WTC11 (cell line): ENCODE measurements at regions not wholly inside any gene's neighbourhood (a gene's known extent, or its start where the extent isn't known, plus 50 kb on each side); places are given as distances from the start of the nearest gene placed in this dataset.

ENCODE experiments used
- ATAC-seq: fragments of 200-7000 bp; cut with Tn5 transposase; 2 replicates; pipeline ENCODE4 v1.10.0; 2021; ENCODE audit warnings: mild to moderate bottlenecking, moderate library complexity
- CTCF ChIA-PET: fragments of 300-600 bp; sonication (Branson Sonifier 250); formaldehyde crosslinking; loops from one replicate; lab custom pipeline; 2021; ENCODE audit warnings: antibody characterized with exemption; lab: Charles Lee
- POLR2A ChIA-PET: fragments of 350-600 bp; sonication (Branson Sonifier 250); formaldehyde crosslinking; loops from one replicate; lab custom pipeline; 2021; ENCODE audit warnings: antibody characterized with exemption; lab: Charles Lee
- DNase-seq: peaks from one replicate; pipeline ENCODE4 v3.0.0; 2021; ENCODE audit warnings: low spot score
- H3K27ac Mint-ChIP-seq: 2 replicates; pipeline ENCODE4 v1.8.0; 2021; ENCODE audit warnings: mixed read lengths
- H3K27me3 Mint-ChIP-seq: 2 replicates; pipeline ENCODE4 v1.8.0; 2021; ENCODE audit warnings: low read depth, mild to moderate bottlenecking, moderate library complexity, mixed read lengths
- H3K36me3 Mint-ChIP-seq: 2 replicates; pipeline ENCODE4 v1.8.0; 2021; ENCODE audit warnings: mixed read lengths
- H3K4me1 Mint-ChIP-seq: 2 replicates; pipeline ENCODE4 v1.8.0; 2022; ENCODE audit warnings: mixed read lengths
- H3K4me3 Mint-ChIP-seq: 2 replicates; pipeline ENCODE4 v1.8.0; 2021; ENCODE audit warnings: mild to moderate bottlenecking, moderate library complexity, mixed read lengths
- H3K9me3 Mint-ChIP-seq: 2 replicates; pipeline ENCODE4 v1.8.0; 2021; ENCODE audit warnings: mixed read lengths
- ELF4 ChIP-seq: sonication (generic); formaldehyde crosslinking; IDR thresholded peaks from 2 replicates; pipeline ENCODE4 v1.8.1; 2022; ENCODE audit warnings: low read depth, mild to moderate bottlenecking, moderate library complexity, missing genetic modification reagents
- ESRRA ChIP-seq: sonication (generic); formaldehyde crosslinking; IDR thresholded peaks from 2 replicates; pipeline ENCODE4 v1.8.1; 2022; ENCODE audit warnings: mild to moderate bottlenecking, missing genetic modification reagents, borderline replicate concordance
- GABPB1 ChIP-seq: sonication (generic); formaldehyde crosslinking; IDR thresholded peaks from 2 replicates; pipeline ENCODE4 v1.8.1; 2023; ENCODE audit warnings: mild to moderate bottlenecking, missing genetic modification reagents
- MYBL2 ChIP-seq: sonication (generic); formaldehyde crosslinking; IDR thresholded peaks from 2 replicates; pipeline ENCODE4 v1.8.1; 2023; ENCODE audit warnings: mild to moderate bottlenecking, moderate library complexity, missing genetic modification reagents
- NFATC4 ChIP-seq: fragments of 250-450 bp; sonication (Bioruptor Pico); IDR thresholded peaks from 2 replicates; pipeline ENCODE4 v1.9.0; 2021; ENCODE audit warnings: mild to moderate bottlenecking
- TEAD1 ChIP-seq: sonication (generic); formaldehyde crosslinking; IDR thresholded peaks from 2 replicates; pipeline ENCODE4 v1.8.0; 2022; ENCODE audit warnings: mild to moderate bottlenecking, missing genetic modification reagents
- USF1 ChIP-seq: sonication (generic); formaldehyde crosslinking; IDR thresholded peaks from 2 replicates; pipeline ENCODE4 v1.8.0; 2022; ENCODE audit warnings: mild to moderate bottlenecking, missing genetic modification reagents
- ZMAT4 ChIP-seq: fragments of 250-450 bp; sonication (Bioruptor Pico); IDR thresholded peaks from 2 replicates; pipeline ENCODE4 v1.9.0; 2021; ENCODE audit warnings: mild to moderate bottlenecking
- ZNF219 ChIP-seq: sonication (generic); formaldehyde crosslinking; IDR thresholded peaks from 2 replicates; pipeline ENCODE4 v1.8.0; 2023; ENCODE audit warnings: missing genetic modification reagents, mild to moderate bottlenecking, borderline replicate concordance
- ZNF512 ChIP-seq: sonication (generic); formaldehyde crosslinking; IDR thresholded peaks from 2 replicates; pipeline ENCODE4 v1.8.1; 2022; ENCODE audit warnings: missing genetic modification reagents, borderline replicate concordance
- TF ChIP-seq, protein P1 (sequence below): sonication (generic); formaldehyde crosslinking; IDR thresholded peaks from 2 replicates; pipeline ENCODE4 v1.8.1; 2023; ENCODE audit warnings: mild to moderate bottlenecking, missing genetic modification reagents, borderline replicate concordance
- TF ChIP-seq, protein P2 (sequence below): sonication (generic); formaldehyde crosslinking; IDR thresholded peaks from 2 replicates; pipeline ENCODE4 v1.8.0; 2022; ENCODE audit warnings: missing genetic modification reagents
- TF ChIP-seq, protein P3 (sequence below): sonication (generic); formaldehyde crosslinking; IDR thresholded peaks from 2 replicates; pipeline ENCODE4 v1.8.0; 2023; ENCODE audit warnings: missing genetic modification reagents
- TF ChIP-seq, protein P4 (sequence below): sonication (generic); formaldehyde crosslinking; IDR thresholded peaks from 2 replicates; pipeline ENCODE4 v1.8.0; 2022; ENCODE audit warnings: mild to moderate bottlenecking, missing genetic modification reagents
- TF ChIP-seq, protein P5 (sequence below): sonication (generic); formaldehyde crosslinking; IDR thresholded peaks from 2 replicates; pipeline ENCODE4 v1.8.1; 2022; ENCODE audit warnings: low read depth, missing genetic modification reagents, borderline replicate concordance

- Mint-ChIP-seq H3K27ac (no peak overlapping the region), H3K36me3 (no peaks in the 10 kb centered on the region), H3K4me1 (peaks cover 9% of the 10 kb centered on the region), H3K9me3 (peaks cover 1% of the 10 kb centered on the region), H3K27me3 (no peaks in the 10 kb centered on the region), H3K4me3 (no peak overlapping the region)
- CTCF ChIA-PET = no interaction called here
- ATAC-seq (no peak), DNase-seq (no peak)
- TF ChIP-seq GABPB1 (CRISPR knock-in tag) (no peak), TEAD1 (CRISPR knock-in tag) (no peak), ZMAT4 (CRISPR knock-in tag) (no peak), ZNF512 (no peak), USF1 (CRISPR knock-in tag) (no peak), ELF4 (CRISPR knock-in tag) (no peak), NFATC4 (CRISPR knock-in tag) (no peak), MYBL2 (CRISPR knock-in tag) (no peak), ZNF219 (no peak), ESRRA (no peak)
- TF ChIP-seq, protein P1, sequence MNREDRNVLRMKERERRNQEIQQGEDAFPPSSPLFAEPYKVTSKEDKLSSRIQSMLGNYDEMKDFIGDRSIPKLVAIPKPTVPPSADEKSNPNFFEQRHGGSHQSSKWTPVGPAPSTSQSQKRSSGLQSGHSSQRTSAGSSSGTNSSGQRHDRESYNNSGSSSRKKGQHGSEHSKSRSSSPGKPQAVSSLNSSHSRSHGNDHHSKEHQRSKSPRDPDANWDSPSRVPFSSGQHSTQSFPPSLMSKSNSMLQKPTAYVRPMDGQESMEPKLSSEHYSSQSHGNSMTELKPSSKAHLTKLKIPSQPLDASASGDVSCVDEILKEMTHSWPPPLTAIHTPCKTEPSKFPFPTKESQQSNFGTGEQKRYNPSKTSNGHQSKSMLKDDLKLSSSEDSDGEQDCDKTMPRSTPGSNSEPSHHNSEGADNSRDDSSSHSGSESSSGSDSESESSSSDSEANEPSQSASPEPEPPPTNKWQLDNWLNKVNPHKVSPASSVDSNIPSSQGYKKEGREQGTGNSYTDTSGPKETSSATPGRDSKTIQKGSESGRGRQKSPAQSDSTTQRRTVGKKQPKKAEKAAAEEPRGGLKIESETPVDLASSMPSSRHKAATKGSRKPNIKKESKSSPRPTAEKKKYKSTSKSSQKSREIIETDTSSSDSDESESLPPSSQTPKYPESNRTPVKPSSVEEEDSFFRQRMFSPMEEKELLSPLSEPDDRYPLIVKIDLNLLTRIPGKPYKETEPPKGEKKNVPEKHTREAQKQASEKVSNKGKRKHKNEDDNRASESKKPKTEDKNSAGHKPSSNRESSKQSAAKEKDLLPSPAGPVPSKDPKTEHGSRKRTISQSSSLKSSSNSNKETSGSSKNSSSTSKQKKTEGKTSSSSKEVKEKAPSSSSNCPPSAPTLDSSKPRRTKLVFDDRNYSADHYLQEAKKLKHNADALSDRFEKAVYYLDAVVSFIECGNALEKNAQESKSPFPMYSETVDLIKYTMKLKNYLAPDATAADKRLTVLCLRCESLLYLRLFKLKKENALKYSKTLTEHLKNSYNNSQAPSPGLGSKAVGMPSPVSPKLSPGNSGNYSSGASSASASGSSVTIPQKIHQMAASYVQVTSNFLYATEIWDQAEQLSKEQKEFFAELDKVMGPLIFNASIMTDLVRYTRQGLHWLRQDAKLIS (CRISPR knock-in tag) = no peak
- TF ChIP-seq, protein P2, sequence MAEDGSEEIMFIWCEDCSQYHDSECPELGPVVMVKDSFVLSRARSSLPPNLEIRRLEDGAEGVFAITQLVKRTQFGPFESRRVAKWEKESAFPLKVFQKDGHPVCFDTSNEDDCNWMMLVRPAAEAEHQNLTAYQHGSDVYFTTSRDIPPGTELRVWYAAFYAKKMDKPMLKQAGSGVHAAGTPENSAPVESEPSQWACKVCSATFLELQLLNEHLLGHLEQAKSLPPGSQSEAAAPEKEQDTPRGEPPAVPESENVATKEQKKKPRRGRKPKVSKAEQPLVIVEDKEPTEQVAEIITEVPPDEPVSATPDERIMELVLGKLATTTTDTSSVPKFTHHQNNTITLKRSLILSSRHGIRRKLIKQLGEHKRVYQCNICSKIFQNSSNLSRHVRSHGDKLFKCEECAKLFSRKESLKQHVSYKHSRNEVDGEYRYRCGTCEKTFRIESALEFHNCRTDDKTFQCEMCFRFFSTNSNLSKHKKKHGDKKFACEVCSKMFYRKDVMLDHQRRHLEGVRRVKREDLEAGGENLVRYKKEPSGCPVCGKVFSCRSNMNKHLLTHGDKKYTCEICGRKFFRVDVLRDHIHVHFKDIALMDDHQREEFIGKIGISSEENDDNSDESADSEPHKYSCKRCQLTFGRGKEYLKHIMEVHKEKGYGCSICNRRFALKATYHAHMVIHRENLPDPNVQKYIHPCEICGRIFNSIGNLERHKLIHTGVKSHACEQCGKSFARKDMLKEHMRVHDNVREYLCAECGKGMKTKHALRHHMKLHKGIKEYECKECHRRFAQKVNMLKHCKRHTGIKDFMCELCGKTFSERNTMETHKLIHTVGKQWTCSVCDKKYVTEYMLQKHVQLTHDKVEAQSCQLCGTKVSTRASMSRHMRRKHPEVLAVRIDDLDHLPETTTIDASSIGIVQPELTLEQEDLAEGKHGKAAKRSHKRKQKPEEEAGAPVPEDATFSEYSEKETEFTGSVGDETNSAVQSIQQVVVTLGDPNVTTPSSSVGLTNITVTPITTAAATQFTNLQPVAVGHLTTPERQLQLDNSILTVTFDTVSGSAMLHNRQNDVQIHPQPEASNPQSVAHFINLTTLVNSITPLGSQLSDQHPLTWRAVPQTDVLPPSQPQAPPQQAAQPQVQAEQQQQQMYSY = no peak
- TF ChIP-seq, protein P3, sequence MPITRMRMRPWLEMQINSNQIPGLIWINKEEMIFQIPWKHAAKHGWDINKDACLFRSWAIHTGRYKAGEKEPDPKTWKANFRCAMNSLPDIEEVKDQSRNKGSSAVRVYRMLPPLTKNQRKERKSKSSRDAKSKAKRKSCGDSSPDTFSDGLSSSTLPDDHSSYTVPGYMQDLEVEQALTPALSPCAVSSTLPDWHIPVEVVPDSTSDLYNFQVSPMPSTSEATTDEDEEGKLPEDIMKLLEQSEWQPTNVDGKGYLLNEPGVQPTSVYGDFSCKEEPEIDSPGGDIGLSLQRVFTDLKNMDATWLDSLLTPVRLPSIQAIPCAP = no peak
- TF ChIP-seq, protein P4, sequence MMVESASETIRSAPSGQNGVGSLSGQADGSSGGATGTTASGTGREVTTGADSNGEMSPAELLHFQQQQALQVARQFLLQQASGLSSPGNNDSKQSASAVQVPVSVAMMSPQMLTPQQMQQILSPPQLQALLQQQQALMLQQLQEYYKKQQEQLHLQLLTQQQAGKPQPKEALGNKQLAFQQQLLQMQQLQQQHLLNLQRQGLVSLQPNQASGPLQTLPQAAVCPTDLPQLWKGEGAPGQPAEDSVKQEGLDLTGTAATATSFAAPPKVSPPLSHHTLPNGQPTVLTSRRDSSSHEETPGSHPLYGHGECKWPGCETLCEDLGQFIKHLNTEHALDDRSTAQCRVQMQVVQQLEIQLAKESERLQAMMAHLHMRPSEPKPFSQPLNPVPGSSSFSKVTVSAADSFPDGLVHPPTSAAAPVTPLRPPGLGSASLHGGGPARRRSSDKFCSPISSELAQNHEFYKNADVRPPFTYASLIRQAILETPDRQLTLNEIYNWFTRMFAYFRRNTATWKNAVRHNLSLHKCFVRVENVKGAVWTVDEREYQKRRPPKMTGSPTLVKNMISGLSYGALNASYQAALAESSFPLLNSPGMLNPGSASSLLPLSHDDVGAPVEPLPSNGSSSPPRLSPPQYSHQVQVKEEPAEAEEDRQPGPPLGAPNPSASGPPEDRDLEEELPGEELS = no peak
- TF ChIP-seq, protein P5, sequence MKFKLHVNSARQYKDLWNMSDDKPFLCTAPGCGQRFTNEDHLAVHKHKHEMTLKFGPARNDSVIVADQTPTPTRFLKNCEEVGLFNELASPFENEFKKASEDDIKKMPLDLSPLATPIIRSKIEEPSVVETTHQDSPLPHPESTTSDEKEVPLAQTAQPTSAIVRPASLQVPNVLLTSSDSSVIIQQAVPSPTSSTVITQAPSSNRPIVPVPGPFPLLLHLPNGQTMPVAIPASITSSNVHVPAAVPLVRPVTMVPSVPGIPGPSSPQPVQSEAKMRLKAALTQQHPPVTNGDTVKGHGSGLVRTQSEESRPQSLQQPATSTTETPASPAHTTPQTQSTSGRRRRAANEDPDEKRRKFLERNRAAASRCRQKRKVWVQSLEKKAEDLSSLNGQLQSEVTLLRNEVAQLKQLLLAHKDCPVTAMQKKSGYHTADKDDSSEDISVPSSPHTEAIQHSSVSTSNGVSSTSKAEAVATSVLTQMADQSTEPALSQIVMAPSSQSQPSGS (CRISPR knock-in tag) = no peak
- POLR2A ChIA-PET = no interaction called here
Observed at GRCh38 chr14:30799933-30800332, 74.4 kb upstream of the COCH start.
